Activated CD4-positive, CD25-positive, alpha-beta regulatory T cell treated with anti-CD3 and anti-CD28 coated beads, Interleukin-2, amount 50 U/mL, for 72 hours (primary cell): ENCODE measurements at regions not wholly inside any gene's neighbourhood (a gene's known extent, or its start where the extent isn't known, plus 50 kb on each side); places are given as distances from the start of the nearest gene placed in this dataset.

Experiments
- DNase-seq: peaks from one replicate; pipeline ENCODE4 v3.0.0; 2021

DNA sequence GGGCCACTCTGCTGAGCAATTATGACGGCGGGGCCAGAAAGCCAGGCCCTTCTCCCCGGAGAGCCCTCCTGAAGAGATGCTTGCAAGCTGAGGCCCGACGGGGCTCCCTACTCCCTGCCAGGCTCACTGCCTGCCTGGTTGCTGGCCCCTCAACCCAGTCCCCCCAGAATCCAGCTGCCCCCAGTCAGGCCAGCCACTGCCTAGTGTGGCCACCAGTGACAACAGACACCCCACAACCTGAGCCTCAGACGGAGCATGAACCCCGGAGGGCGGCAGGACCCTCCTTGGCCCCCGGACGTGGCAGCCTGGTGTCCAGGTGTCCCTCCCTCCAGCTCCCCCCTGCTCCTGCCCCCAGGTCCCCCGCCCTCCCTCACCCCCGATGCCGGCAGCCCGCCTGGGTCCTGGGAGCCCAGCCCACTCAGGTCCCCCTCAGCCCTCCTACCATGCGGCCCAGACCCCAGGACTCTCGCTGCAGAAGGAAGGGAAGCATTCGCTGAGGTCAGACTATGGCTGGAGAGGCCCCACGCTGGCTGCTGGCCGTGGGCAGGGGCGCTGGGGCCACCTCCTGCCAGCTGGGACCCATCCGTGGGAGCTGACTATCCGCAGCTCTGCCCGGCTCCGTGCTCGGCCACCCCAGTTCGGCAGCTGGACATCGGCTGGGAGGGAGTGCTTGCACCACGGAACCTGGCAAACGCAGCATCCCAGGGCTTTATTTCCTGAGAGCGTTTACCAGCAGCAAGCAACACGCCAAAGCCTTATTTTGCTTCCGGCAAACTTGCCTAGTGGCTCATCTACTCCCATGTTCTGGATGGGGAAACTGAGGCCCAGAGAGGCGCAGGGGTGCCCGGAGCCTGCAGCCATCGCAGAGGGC lies 89.8 kb downstream of the UNCX start:
- no peak for DNase-seq

DNA sequence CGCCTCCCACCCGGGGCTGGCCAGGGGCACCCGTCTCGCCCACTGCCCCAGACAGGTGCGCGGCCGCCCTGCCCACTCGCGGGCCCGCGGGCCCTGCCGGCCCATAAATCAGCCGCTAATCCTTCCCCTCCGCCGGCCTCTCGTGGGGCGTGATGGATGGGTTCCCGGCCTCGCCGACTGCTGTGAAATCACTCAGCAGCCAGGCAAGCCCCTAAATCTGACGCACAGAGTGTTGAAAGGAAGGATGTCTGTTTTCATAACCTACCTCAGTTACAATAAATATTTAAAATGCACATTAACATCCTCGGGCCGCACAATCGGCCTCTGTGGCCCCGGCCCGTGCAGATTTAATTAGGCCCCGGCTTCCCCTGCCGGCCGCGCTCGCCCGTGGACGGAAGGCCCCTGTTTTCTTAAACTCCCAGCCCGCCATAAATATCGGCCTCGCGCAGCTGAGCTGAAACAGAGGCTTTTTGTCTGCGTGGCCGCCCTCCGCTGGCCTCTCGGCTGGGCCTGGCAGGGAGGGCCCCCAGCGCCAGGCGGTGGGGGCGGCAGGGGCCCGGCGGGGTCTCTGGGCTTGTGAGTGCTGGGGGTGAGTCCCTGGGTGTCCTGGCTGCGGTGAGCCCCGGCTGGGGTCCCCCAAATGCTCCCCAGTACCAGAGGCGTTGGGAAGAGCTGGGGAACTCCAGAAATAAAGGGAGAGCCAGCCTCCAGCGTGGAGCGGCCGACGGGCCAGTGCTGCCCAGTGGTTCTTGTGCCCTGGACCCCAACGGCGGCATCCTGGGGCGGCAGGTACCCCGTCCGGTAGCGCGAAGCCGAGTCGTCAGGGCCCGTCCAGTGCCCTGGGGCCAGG lies 90.7 kb downstream of the UNCX start:
- DNase-seq = no peak

DNA sequence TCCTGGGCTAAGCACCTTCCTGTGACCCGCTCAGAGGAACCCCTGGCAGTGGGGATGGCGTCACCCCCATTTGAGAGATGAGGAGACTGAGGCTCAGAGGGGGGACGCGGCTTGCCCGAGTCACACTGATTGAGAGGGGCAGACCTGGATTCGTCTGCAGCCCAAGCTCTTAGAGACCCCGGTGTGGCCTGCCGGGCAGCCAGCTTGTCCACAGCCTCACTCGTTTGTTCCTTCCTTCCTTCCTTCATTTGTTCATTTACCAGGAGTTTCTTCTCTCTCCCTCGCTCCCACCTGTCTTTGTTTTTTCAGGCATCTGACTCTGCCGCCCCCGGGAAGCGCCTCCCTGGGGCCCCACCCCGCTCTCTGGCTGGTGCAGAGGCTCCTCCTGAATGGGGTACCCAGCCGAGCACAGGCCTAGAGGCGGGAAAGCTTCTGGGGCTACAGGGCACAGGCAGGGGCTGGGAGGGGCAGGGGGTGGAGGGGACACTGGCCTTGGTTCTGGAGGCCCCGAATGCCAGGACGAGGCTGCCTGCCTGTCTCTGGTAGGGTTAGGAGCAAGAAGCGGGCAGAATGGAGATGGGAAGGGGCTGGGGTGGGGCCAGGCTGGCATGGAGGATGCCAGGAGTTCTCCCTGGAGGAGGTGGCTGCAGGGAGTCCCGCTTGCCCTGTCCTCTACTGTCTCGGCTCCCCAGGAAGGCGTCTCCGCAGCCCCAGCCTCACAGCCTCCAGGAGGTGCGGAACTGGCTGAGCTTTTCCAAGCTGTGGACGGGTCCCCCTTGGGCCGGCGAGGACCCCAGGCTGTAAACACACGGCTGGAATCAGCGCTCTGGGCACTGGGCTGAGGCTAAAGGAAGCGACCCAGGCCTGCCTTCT lies 91.6 kb downstream of the UNCX start:
- no peak for DNase-seq

DNA sequence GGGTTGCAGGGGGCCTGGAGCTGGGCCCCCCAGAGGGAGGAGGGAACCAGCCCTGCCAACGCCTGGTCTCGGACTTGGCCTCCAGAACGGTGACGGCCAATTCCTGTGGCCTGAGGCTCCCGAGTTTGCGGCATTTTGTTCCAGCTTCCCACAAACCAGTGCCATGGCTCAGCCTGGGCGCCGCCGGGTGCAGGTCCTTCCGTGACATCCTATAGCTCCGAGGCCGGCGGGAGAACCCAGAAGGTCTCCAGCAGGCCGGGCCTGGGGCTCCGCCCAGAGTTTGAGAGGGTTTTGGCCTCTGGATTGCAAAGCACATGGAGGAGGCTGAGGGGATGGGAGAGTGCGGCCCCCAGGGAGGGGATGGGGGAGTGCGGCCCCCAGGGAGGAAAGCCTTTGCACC lies 92.6 kb downstream of the UNCX start:
- DNase-seq = no peak

DNA sequence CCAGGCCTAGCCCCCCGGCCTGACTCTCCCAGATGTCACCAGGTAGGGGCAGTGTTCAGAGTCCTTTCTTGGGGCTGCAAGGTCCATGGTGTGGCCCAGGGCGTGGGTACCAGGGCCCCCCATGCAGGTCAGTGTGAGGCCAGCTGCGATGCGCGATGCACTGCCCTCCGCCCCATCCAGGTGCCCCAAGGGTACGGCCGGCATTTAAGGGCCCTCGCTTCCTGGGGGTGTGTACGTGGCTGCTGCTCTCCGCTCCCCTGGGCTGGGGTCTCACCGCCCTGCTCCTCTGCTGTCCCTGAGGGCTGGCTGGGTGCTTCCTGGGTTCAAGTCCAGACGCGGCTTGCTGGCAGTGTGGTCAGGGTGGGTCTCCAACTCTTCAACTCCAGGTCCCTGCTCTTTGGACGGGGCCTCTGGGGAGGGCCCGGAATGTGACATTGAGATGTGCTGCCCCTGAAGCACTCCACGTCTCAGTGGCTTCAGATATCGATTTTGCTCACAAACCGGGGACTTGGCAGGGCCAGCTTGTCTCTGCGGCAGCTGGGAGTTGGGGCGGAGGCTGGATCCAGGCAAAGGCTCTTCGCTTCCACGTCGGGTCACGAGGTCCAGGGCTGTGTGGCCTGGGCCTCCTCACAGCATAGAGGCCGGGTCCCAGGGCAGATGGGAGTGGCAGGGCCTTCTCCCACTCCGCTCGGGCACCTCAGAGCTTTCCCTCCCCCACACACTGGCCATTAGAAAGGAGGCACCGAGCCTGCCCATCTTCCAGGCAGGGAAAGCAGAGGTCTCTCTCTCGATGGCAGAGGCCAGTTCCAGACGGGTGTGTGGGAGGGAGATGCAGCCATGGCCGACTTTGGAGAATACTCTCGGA lies 93.2 kb downstream of the UNCX start:
- no peak for DNase-seq

DNA sequence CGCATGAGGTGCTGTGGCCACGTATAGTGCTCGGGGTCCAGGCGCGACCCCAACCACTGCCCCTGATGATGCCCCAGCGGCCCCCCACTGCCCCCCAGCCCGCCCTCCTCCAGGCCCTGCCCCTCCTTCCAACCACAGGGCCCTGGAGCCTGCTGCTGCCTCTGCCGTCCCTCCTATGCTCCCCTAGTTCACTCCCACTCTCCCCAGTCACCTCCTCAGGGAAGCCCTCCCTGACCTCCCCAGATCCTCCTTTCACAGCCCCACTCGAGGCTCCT lies 93.8 kb downstream of the UNCX start:
- no peak for DNase-seq

DNA sequence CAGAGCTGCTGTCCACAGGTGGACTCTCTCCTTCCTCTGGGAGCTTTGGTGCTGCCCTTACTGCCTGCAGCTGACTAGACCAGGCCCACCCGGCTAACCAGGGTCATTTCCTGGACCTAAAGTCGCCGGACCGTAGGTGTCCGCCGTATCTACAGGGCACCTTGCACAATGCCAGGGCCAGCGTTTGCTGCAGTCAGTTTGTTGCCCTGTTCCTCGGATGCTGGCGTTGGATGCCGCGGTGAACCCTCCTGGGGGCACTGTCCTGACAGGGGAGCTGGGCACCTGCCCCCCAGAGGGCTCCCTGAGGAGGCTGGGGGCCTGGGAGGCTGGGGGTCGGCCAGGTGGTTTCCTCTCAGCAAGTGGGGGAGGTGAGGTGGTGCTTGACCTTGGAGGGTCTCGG lies 96.6 kb downstream of the UNCX start:
- no peak for DNase-seq

DNA sequence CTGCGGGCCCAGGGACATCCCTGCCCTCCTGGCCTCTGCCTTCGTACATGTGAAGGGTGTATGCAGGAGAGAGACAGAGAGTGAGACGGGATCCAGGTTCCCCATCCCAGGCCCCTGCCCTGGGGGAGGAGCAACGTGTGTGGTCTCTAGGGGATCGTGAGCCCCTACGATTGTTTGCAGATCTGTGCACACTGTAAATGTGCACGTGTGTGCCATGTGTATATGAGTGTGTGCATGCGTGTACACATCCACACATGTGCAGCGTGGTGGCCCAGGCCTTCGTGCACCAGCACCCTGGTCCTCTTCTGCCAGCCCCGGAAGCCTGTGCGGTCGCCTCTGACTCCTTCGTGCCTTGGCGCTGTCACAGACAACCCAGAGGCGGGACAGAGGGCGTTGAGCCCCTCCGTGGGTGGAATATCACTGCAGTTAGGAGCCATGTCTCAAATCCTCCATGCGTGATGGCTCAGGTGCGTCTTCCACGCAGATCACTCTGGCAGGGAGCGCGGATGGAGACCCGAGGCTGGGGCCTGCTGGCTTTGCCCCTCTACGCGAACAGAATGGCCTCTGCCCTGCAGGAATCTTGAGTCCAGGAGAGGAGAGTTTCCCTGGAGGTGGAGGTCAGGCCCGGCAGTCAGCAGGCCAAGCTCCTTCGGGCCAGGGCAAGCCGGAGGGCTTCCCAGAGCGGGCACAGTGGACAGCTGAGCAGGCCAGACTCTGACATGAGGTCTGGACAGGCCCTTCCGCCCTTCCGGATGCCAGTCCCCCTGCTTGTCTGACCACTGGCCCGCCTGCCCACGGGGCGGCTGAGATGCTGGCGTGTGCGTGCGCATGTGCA lies 97.5 kb downstream of the UNCX start:
- no peak for DNase-seq

DNA sequence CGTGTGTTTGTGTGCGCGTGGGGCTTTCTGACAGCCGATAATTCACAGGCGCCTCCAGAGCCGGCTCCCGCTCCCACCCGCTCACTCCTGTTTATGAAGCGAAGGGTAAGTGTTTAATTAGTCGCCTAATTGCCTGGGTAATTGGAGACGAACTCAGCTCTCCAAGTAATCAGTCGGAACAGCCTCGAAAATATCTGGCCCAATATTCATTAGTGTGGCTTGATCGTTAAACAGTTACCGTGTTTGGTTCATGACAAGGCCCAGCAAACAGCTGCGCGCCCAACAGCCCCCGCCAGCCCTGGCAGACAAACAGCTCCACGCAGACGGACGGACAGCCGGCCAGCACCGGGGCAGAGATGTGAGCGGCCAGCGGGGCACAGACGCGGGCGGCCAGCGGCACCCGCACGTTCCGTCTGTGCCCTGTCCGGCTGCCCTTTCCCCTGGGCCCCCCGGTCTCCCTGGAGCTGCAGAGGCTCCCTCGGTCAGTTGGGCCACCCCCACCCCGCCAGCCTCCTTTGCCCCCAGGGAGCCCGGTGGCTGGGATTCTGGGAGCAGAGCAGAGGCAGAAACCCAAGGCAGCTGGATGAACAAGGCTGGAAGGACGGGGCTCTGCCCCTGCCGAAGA lies 98.2 kb downstream of the UNCX start:
- no peak for DNase-seq

DNA sequence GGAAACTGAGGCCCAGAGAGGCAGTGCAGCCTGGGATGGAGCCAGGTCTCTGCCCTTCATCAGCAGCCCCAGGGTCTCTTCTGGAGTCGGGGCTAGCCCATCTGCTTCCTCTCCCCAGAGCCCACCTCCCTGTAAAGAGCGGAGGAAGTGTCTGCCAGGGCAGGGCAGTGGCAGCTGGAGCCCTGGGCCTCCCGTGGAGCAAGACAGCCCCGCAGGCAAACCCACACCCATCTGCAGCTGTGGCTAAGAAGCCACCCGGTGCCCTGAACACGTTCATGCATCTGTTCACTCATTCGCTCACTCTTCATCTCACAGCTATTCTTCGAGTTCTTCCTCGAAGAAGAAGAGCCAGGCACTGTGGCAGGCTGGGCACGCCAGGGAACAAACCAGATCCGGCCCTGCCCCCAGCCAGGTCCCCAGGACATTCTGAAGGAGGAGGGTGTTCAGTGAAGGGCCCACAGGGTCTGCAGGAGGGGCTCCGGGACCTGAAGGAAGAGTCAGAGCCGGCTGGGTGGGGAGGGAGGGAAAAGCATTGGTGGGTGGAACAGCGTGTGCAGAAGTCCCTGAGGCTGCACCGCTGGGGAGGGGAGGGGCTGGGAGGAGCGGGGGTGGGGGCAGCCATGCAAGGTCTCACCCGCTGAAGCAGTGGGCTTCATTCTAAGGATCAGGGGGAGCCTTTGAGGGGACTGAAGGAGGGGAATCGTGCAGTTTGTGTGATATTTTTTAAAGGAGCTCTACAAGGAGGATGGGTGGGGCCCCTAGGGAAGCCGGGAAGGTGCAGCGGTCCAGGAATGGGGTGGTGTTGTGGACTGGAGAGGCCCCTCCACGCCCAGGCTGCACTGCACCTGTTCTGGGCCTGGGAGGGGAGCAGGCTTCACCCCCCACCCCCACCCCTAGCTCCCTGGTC lies 99.1 kb downstream of the UNCX start:
- DNase-seq = no peak

DNA sequence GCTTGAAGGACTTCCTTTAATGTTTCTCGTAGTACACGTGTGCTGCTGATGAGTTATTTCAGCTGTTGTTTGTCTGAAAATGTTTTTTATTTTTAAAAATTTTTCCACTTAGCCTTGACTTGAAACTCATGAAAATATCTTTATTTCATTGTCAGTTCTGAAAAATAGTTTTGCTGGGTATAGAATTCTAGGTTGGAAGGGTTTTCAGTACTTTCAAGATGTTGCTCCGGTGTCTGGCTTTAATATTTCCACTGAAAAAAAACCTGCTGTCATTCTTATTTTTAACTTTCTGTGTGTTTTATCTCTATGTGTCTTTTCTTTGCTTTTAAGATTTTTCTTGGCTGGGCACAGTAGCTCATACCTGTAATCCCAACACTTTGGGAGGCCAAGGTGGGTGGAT lies 103.8 kb downstream of the UNCX start:
- no peak for DNase-seq

DNA sequence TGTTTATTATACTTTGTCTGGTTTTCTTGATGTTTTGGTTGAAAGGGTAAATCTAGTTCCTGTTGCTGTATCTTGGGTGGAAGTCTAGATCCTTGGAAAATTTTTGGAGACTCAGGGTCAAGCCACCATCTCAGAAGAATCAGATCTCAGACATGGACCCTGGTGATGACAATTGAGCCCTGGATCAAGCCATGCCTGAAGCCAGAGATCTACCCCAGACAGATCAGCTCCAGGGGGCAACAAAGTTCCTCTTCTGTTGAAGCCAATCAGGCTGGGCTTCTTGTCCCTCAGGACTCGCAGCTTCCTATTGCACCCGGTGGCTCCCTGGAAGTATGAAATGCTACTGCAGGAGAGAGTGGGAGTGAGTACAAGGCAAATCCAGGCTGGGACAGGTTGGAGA lies 106.9 kb downstream of the UNCX start:
- no peak for DNase-seq

DNA sequence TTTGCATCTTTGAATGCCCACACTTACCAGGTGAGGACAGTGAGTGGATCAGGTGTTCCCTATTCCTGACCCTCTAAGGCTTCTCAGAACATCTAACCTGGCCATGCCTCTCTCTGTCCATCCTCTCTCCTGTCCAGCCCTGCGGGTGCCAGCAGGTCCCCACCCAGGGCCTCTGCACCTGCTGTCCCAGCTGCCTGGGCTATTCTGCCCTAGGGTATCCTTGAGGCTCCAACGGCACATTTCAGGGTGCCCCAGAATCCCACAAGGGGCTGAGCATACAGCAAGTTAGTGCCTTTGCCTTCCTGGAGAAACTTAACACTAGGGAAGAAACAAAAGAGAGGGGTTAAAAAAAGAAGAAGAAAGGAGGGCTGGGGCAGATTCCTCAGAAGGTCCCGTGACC lies 107.4 kb downstream of the UNCX start:
- DNase-seq = no peak

DNA sequence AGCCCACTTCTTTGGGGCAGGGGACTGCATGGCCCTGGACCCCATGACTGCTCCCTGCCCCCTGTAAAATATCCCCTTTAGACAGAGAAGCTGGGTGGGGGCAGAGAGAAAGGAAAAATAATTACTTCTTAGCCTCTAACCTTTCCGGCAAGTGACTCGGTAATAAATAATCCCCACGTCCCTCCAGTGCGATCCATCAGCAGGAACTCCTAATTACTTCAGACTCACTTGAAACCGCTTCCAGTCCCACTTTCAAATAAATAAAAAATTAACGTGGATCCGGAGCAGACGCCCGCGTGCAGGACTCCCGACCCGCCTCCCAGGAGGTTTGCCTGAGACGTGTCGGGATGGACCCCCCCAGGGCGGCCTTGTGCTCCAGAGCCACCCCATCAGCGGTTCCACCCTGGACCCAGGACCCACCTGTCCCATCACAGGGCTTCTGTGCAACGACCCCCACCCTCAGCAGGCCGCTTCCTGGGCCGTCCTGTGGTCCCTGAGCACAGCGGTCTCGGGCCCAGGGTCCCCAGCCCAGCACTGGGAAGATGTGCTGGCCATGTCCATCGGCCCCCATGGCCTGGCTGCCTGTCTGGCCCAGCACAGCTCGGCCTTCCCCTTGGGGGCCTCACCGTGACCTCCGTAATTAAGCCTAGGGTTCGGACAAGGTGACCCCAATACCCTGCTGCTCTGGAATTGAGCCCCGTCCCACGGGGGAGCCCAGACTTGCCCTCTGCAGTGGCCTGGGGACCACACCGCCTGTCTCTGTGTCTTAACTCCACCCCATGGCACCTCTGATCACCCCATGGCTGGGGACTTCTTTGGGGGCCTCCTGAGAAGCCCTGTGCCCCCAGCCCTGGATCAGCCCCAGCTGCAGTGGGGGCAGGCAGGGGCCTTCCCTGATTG lies 108.0 kb downstream of the UNCX start:
- DNase-seq = no peak

DNA sequence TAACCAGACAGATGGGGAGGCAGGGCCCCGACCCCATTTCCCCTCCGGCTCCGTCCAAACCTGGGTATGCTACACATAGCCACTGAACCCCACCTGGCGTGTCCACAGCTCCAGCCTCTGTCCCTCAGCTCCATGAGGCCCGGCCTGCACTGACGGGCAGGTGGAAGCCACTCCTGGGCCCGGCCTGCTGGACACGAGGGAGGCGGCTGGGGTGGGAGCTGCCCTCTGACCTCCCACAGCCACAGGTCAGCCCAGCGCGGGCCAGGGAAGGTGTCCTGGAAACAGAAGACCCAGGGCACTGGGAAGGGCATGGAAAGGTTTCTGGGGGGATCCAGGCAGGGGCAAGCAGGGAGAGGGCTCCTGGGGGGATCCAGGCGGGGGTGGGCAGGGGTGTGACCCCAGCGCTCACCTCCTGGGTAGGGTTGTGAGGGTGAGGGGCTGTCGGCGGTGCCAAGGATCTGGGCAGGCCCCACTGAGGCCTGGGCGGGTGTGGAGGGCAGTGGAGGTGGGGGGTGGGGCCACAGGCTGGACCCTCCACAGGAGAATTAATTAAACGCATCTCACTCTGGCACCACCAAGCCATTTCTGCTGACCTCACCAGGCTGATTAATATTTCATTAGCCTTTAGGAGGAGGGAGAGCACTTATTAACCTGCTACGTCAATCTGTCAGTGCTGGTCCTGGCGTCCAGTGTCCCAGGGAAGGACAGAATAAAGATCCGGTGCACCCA lies 108.9 kb downstream of the UNCX start:
- no peak for DNase-seq

DNA sequence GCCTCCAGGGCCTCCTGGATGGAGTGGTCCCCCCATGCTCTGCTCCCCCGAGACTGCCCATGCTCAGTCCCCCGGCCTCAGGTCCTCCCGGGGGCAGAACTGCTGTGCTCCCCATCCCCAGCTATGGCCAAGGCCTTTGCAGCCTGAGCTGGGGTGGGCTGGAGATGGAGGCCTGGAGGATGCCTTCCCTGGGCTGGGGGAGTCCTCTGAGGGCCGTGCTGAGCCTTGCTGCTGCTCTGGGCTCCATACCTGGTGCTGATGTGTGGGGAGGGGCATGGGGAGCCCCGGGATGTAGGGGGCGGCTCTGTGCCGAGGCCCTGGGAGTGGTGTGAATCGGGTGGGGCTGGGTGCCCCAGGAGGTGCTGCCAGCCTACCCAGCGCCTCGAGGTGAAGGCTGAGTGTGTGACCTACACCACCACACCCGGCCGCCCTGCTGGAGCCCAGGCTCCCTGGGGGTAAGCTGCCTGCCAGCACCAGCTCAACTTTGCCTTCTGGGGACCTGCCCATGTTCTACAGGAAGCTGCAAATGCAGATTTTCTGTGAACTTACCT lies 109.5 kb downstream of the UNCX start:
- DNase-seq = no peak

DNA sequence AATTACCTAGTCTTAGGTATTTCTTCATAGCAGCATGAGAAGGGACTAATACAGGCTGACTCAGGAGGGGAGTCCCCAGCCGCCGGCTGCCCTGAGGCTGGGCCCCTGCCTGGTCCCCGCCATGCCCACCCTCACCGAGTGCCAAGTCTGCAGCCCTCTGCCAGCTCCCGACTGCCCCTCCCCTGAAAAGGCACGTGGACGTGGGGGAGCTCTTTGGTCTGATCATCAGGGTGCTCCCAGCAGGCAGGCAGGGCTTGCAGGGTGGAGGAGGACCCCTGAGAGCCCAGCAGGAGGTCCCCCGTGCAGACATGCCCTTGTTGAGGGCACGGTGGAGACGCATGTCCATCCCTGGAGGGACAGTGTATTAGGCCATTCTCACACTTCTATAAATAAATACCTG lies 110.9 kb downstream of the UNCX start:
- no peak for DNase-seq

DNA sequence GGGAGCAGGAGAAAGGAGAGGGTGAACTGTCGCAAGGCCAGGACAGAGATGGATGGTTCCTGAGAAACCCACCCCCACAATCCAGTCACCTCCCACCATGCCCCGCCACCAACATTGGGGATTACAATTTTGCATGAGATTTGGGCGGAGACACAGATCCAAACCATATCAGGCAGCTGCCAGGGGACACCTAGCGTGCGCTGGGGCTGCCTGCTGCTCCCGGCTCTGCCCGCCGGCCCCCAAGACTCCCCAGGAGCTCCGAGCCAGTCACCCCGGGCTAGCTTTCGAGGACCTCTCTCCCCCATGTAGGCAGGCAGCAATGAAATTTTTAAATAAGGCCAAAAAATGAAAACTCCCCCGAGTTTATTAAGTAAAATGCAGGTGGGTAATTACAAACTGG lies 111.7 kb downstream of the UNCX start:
- DNase-seq = no peak
